ENCODE measurements at regions not wholly inside any gene's neighbourhood (a gene's known extent, or its start where the extent isn't known, plus 50 kb on each side); places are given as distances from the start of the nearest gene placed in this dataset.

- ATAC-seq = no peak
- Histone ChIP-seq H3K27me3 (ENCODE audit: control insufficient read depth in 1 of 2, insufficient read depth in 2 of 2, low read length in 2 of 2) (no peaks in the 10 kb centered on the region; a peak in 1 of 5 replicates), H3K36me3 (replicated peaks in 1 of 2; ENCODE audit: control insufficient read depth in 1 of 2, insufficient read depth in 2 of 2, low read length in 2 of 2) (no peaks in the 10 kb centered on the region), H4K20me1 (ENCODE audit: insufficient read depth, low read length) (no peaks in the 10 kb centered on the region), H3K4me1 (ENCODE audit: insufficient read depth, low read length) (no peaks in the 10 kb centered on the region), H3K27ac (ENCODE audit: extremely low read length, insufficient read depth, low read length) (no peak overlapping the region), H3K9me3 (ENCODE audit: low read length) (no peaks in the 10 kb centered on the region), H3K4me3 (replicated peaks in 1 of 3; ENCODE audit: insufficient read depth in 1 of 3, low read depth in 2 of 3, low read length in 3 of 3) (no peak overlapping the region), H2AFZ (ENCODE audit: low read length) (no peak overlapping the region), H3K9ac (ENCODE audit: insufficient read depth, low read depth, low read length) (no peak overlapping the region), H3K4me2 (ENCODE audit: low read depth, low read length) (no peak overlapping the region), H3K79me2 (ENCODE audit: insufficient read depth, low read length) (no peaks in the 10 kb centered on the region)
- POLR2A ChIA-PET = no interaction called here
- in situ Hi-C loops (cut with HindIII; ENCODE audit: extremely low pct_ligation_motif_present, low pct_unique_long_range_greater_than_20kb) = no loop called here
- intact Hi-C loops (cut with micrococcal nuclease; ENCODE audit: unreplicated experiment) = no loop called here
- no TSS peak for BruUV-seq (replicated peaks)
- CTCF ChIA-PET (ENCODE audit: low intra/inter-chr PET ratio, low total read pairs) = no interaction called here
- WGBS (ENCODE audit: low lambda C conversion rate) = 4% methylated on average over 2 of the region's 2 CpGs
- FAIRE-seq = no peak
- no peak for DNase-seq (ENCODE audit: low spot score)
- no peak for TF ChIP-seq ONECUT2 (CRISPR knock-in tag; IDR thresholded peaks at IDR 0.05)
Measured at GRCh38 chr11:92692826-92693546, 276.5 kb upstream of the MTNR1B start.

GRCh38 chr11:92696076-92696475 lies 273.4 kb upstream of the MTNR1B start:
- DNase-seq (ENCODE audit: low spot score) (no peak), FAIRE-seq (no peak), ATAC-seq (no peak)
- 11% methylated on average over 1 of the region's 1 CpG for WGBS (ENCODE audit: low lambda C conversion rate)
- no peaks in the 10 kb centered on the region for H3K4me1 ChIP-seq (ENCODE audit: insufficient read depth, low read length)
- no peak overlapping the region for H3K27ac ChIP-seq (ENCODE audit: extremely low read length, insufficient read depth, low read length)
- H3K36me3 ChIP-seq (replicated peaks in 1 of 2; ENCODE audit: control insufficient read depth in 1 of 2, insufficient read depth in 2 of 2, low read length in 2 of 2) = no peaks in the 10 kb centered on the region
- H4K20me1 ChIP-seq (ENCODE audit: insufficient read depth, low read length) = no peaks in the 10 kb centered on the region
- TF ChIP-seq ZNF557 (CRISPR knock-in tag; IDR thresholded peaks at IDR 0.05) (no peak), ZNF790 (CRISPR knock-in tag; IDR thresholded peaks at IDR 0.05; ENCODE audit: borderline replicate concordance) (no peak), ZFP36L2 (CRISPR knock-in tag; IDR thresholded peaks at IDR 0.05) (no peak), ZNF781 (CRISPR knock-in tag; IDR thresholded peaks at IDR 0.05; ENCODE audit: borderline replicate concordance, not compliant biosample characterization) (no peak), SNAI1 (CRISPR knock-in tag; IDR thresholded peaks at IDR 0.05; ENCODE audit: borderline replicate concordance) (no peak), ZNF432 (CRISPR knock-in tag; IDR thresholded peaks at IDR 0.05; ENCODE audit: borderline replicate concordance) (no peak), ZNF354B (CRISPR knock-in tag; IDR thresholded peaks at IDR 0.05) (no peak)
- TF ChIP-seq, protein P1, sequence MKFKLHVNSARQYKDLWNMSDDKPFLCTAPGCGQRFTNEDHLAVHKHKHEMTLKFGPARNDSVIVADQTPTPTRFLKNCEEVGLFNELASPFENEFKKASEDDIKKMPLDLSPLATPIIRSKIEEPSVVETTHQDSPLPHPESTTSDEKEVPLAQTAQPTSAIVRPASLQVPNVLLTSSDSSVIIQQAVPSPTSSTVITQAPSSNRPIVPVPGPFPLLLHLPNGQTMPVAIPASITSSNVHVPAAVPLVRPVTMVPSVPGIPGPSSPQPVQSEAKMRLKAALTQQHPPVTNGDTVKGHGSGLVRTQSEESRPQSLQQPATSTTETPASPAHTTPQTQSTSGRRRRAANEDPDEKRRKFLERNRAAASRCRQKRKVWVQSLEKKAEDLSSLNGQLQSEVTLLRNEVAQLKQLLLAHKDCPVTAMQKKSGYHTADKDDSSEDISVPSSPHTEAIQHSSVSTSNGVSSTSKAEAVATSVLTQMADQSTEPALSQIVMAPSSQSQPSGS (CRISPR knock-in tag; IDR thresholded peaks at IDR 0.05) = no peak
- TF ChIP-seq, protein P2, sequence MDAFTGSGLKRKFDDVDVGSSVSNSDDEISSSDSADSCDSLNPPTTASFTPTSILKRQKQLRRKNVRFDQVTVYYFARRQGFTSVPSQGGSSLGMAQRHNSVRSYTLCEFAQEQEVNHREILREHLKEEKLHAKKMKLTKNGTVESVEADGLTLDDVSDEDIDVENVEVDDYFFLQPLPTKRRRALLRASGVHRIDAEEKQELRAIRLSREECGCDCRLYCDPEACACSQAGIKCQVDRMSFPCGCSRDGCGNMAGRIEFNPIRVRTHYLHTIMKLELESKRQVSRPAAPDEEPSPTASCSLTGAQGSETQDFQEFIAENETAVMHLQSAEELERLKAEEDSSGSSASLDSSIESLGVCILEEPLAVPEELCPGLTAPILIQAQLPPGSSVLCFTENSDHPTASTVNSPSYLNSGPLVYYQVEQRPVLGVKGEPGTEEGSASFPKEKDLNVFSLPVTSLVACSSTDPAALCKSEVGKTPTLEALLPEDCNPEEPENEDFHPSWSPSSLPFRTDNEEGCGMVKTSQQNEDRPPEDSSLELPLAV (CRISPR knock-in tag; conservative IDR thresholded peaks at IDR 0.05; ENCODE audit: low read depth) = no peak
- H3K27me3 ChIP-seq (ENCODE audit: control insufficient read depth in 1 of 2, insufficient read depth in 2 of 2, low read length in 2 of 2) = no peaks in the 10 kb centered on the region
- no peak overlapping the region for H2AFZ ChIP-seq (ENCODE audit: low read length)
- POLR2A ChIA-PET = no interaction called here
- no peak overlapping the region for H3K4me2 ChIP-seq (ENCODE audit: low read depth, low read length)
- no peak overlapping the region for H3K9ac ChIP-seq (ENCODE audit: insufficient read depth, low read depth, low read length)
- in situ Hi-C loops (cut with HindIII; ENCODE audit: extremely low pct_ligation_motif_present, low pct_unique_long_range_greater_than_20kb) = no loop called here
- H3K4me3 ChIP-seq (replicated peaks in 1 of 3; ENCODE audit: insufficient read depth in 1 of 3, low read depth in 2 of 3, low read length in 3 of 3) = no peak overlapping the region
- intact Hi-C loops (cut with micrococcal nuclease; ENCODE audit: unreplicated experiment) = no loop called here
- BruUV-seq (replicated peaks) = no TSS peak
- CTCF ChIA-PET (ENCODE audit: low intra/inter-chr PET ratio, low total read pairs) = no interaction called here
- no peaks in the 10 kb centered on the region for H3K79me2 ChIP-seq (ENCODE audit: insufficient read depth, low read length)
- H3K9me3 ChIP-seq (ENCODE audit: low read length) = no peaks in the 10 kb centered on the region
